ENCODE measurements at regions not wholly inside any gene's neighbourhood (a gene's known extent, or its start where the extent isn't known, plus 50 kb on each side); places are given as distances from the start of the nearest gene placed in this dataset.

DNA sequence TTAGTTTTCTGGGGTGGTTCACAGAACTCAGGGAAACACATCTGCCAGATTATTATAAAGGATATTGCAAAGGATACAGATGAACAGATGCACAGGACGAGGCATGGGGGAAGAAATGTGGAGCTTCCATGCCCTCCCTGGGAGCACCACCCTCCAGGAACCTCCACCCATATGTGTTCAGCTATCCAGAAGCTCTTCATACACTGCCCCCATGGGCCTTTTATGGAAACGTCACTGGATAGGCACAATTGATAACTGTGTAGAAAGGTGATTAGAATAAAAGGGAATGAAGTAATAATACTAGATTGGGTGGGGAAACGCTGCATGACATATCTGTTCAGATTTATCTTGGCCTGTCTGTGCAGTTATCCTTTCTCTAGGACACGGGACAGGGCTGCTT lies 357.9 kb downstream of the HS3ST1 start:
- TF ChIP-seq SUZ12 (IDR thresholded peaks at IDR 0.05; ENCODE audit: extremely low read depth, insufficient read depth, insufficient read length) = no peak
- no peak for TF ChIP-seq ZNF274 (IDR thresholded peaks at IDR 0.05; ENCODE audit: low read depth, low read length)
- no peak for TF ChIP-seq YY1 (IDR thresholded peaks at IDR 0.05; ENCODE audit: insufficient read depth, insufficient read length)

Measured in NT2/D1 (cell line).